Activated T-helper 1 cell treated with anti-CD3 and anti-CD28 coated beads, Interleukin-12 subunit alpha, Interleukin-12 subunit beta, Interleukin-2, Interleukin-4 antibody, amounts not matched to agents 30 ng/mL and 10 ng/mL and 1 ng/mL, durations not matched to agents 14 hours and 24 hours and 36 hours (primary cell): ENCODE measurements at regions not wholly inside any gene's neighbourhood (a gene's known extent, or its start where the extent isn't known, plus 50 kb on each side); places are given as distances from the start of the nearest gene placed in this dataset.

Experiments used
- DNase-seq: peaks from one replicate; pipeline ENCODE4 v3.0.0; 2021; ENCODE audit warnings: low spot score
- H3K27ac Mint-ChIP-seq: one replicate; pipeline ENCODE4 v1.8.0; 2021; ENCODE audit warnings: mild to moderate bottlenecking, mixed read lengths
- H3K27me3 Mint-ChIP-seq: one replicate; pipeline ENCODE4 v1.8.0; 2022; ENCODE audit warnings: mild to moderate bottlenecking, moderate library complexity, mixed read lengths; ENCODE audit not compliant: insufficient read depth
- H3K36me3 Mint-ChIP-seq: one replicate; pipeline ENCODE4 v1.8.0; 2021; ENCODE audit warnings: low read depth, mixed read lengths
- H3K4me1 Mint-ChIP-seq: one replicate; pipeline ENCODE4 v1.8.0; 2021; ENCODE audit warnings: low read depth, mixed read lengths
- H3K4me3 Mint-ChIP-seq: one replicate; pipeline ENCODE4 v1.8.0; 2021; ENCODE audit warnings: mild to moderate bottlenecking, moderate library complexity, mixed read lengths
- H3K9me3 Mint-ChIP-seq: one replicate; pipeline ENCODE4 v1.8.0; 2021; ENCODE audit warnings: mixed read lengths
- intact Hi-C: fragments of 100-400 bp; cut with micrococcal nuclease; formaldehyde crosslinking; loops from one replicate; pipeline ENCODE4 v1.15.1; 2024

GRCh38 chr2:78973630-78974029 is 51.9 kb upstream of the REG3G start:
- no peaks in the 10 kb centered on the region for H3K4me1 Mint-ChIP-seq
- H3K4me3 Mint-ChIP-seq, result no peak overlapping the region
- no peaks in the 10 kb centered on the region for H3K9me3 Mint-ChIP-seq
- no peak overlapping the region for H3K27ac Mint-ChIP-seq
- no peaks in the 10 kb centered on the region for H3K27me3 Mint-ChIP-seq
- no peak for DNase-seq
- intact Hi-C loops, result no loop called here
- no peaks in the 10 kb centered on the region for H3K36me3 Mint-ChIP-seq
